HG02642 (cell line): ENCODE measurements at regions not wholly inside any gene's neighbourhood (a gene's known extent, or its start where the extent isn't known, plus 50 kb on each side); places are given as distances from the start of the nearest gene placed in this dataset.

Experiments
- ATAC-seq: cut with Tn5 transposase; IDR thresholded peaks from one replicate; pipeline ENCODE4 v1.9.1; 2021; ENCODE audit warnings: mild to moderate bottlenecking; ENCODE audit not compliant: unreplicated experiment, poor library complexity

DNA sequence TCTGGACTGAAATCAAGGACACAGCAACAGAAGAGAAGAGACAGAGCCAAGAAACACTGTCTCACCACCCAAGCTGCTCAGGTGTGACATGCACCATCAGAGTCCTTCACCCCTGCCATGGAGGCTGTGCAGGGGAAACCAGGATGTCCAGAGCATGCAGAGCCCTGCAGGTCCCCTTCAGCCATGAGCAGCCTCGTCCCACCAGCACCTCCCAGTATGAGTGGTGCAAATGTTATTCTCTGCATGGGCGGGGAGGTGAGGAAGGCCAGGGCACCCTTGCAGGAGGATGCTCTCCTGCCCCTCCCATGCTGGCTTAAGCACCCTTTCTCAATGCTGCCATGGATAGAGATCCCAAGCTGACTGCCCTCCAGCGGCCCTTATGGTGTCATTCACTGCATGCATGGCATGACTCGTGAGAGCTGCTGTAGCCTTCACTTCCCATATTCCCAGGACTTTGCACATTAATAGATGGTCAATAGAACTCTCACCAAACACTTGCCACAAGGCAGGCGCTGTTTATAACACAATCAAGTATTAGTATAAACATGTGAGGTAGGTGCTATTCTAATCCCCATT lies 171.0 kb downstream of the ANAPC1 start:
- no peak for ATAC-seq

DNA sequence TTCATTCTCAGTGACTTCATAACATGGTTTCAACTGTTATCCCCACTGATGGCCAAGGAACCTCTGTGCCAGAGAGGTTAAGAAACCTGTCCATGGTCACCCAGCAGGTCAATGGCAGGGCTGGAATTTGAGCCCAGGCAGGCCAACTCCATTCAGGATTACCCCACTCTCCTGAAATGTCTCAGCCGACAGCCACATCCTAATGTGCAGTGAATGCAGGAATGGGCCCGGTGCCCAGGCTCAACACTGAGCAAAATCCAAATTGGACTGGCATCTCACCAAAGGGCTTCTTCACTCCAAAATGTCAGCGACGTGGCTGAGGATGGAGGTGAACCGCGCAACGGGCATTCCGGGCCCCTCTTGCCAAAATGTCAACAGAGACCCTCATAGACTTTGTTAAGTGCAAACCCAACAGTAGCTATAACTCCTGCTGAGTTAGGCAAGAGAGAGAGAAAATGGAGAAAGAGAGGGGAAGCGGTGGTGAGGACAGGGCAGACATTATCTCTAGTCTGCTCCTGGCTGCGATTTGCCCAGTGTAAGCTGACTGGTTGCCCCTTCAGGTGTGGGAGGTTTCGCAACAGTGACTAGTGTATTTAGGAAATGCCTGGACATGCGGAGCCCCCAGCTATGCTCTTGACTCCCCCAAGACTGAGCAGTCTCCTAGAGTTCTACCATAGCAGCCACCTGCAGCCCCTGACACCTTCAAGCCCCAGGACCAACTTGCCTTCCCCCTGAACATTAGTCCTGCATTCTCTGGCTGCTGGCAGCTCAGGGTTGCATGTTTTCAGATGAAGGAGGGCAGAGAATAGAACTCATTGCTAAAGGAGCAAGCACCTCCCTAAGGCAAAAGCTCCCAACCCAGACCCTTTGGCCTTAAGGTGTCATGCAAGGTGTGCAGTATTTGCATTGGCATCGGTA lies 167.7 kb downstream of the ANAPC1 start:
- no peak for ATAC-seq

DNA sequence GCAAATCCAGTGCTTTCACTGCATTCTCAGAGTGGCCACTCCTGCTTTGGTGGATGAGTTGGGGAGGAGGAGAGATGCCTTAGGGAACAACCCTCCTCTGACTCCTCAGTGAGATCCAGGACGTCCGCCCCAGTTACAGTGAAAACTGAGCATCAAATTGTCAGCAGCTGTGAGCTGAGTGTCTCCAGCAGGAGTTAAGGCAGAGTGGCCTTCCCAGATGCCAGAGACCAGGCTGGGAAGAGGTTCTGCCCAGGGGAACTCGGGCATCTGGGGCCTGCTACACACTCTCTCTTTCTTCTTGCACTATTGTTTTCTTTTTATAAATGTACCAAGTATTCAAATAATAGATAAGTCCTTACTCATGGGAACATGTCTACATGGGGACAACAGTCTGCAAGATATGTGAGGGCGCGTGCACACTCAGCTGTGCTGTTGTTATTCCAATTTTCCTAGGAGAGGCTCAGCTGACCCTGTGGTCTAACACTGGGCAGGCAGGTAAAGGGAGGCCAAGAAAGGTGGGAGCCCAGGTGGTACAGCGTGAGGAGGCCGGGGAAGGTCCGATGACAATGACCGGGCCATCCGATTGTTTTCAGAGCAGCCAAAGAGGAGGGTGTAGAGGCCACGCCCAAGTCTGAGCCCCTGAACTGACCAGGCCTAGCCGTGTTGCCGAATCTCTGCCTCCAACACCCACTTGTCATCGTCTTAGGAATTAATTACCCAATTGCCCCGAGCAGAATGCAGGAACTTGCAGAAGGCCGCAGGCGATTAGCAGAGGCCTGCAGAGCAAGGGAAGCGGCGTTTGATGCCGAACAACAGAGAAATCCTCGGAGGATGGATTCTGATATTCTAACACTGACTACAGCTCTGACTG lies 166.9 kb downstream of the ANAPC1 start:
- ATAC-seq: no peak
